ENCODE measurements at regions not wholly inside any gene's neighbourhood (a gene's known extent, or its start where the extent isn't known, plus 50 kb on each side); places are given as distances from the start of the nearest gene placed in this dataset.

DNA sequence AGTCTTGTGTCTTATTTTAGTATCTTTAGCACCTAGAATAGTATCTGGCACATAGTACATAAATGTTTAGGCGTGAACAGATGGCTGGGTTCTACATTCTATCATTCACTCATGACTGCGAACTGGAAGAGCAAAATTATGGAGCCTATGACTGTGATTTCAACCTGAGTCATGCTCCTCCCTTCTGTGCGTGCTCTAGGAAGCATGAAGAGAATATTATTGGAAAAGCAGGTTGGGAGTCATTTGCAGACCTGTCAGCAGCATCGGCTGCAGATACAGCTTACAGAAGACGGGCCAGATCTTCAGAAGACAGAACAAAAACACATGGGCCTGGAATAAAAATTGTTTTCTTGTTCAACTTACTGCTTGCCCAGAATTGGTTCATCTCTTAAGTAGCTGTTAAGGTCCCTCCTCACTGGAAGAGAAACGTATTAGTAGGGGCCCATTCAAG lies 344.0 kb upstream of the USP24 start:
- TF ChIP-seq POLR2AphosphoS5 (IDR thresholded peaks at IDR 0.05) (no peak), POLR2A (IDR thresholded peaks at IDR 0.05; ENCODE audit: low read depth) (no peak), EP300 (IDR thresholded peaks at IDR 0.05) (no peak)
- TF ChIP-seq, protein P1, sequence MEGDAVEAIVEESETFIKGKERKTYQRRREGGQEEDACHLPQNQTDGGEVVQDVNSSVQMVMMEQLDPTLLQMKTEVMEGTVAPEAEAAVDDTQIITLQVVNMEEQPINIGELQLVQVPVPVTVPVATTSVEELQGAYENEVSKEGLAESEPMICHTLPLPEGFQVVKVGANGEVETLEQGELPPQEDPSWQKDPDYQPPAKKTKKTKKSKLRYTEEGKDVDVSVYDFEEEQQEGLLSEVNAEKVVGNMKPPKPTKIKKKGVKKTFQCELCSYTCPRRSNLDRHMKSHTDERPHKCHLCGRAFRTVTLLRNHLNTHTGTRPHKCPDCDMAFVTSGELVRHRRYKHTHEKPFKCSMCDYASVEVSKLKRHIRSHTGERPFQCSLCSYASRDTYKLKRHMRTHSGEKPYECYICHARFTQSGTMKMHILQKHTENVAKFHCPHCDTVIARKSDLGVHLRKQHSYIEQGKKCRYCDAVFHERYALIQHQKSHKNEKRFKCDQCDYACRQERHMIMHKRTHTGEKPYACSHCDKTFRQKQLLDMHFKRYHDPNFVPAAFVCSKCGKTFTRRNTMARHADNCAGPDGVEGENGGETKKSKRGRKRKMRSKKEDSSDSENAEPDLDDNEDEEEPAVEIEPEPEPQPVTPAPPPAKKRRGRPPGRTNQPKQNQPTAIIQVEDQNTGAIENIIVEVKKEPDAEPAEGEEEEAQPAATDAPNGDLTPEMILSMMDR (IDR thresholded peaks at IDR 0.05), result no peak
